ENCODE measurements at regions not wholly inside any gene's neighbourhood (a gene's known extent, or its start where the extent isn't known, plus 50 kb on each side); places are given as distances from the start of the nearest gene placed in this dataset.
"Not testable (repeated sequence)": the region's sequence is repeated elsewhere in the genome, so short reads cannot be mapped to it uniquely, and the experiment has no call there.

DNA sequence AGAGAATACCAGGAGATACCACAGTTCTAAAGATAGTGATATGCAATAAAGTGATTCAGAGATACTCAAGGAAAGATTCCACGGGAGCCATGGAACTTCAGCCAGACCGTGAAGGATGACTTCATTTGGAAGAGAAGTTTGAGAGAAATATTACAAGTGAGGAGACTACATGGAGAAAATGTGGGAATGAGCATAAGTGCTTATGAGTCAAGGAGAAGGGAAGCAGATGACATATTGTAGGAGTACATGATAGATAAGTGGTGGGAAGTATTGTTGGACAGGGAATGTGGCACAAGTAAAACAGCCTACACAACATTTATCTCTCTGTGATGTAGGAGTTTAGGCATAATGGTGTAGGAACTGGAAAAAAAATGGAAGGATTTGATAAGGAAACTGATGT lies 122.1 kb upstream of the FBXL17 start:
- no peak for DNase-seq
- ATAC-seq, result no peak
- Histone ChIP-seq H3K9me3 (no peaks in the 10 kb centered on the region), H3K27ac (no peak overlapping the region), H3K36me3 (ENCODE audit: insufficient read depth in 1 of 2, low read depth in 1 of 2) (no peaks in the 10 kb centered on the region), H3K27me3 (ENCODE audit: insufficient read depth in 3 of 3, low read length in 2 of 3) (no peaks in the 10 kb centered on the region), H3K4me1 (no peaks in the 10 kb centered on the region), H3K4me3 (no peak overlapping the region)
- TF ChIP-seq, protein P1, sequence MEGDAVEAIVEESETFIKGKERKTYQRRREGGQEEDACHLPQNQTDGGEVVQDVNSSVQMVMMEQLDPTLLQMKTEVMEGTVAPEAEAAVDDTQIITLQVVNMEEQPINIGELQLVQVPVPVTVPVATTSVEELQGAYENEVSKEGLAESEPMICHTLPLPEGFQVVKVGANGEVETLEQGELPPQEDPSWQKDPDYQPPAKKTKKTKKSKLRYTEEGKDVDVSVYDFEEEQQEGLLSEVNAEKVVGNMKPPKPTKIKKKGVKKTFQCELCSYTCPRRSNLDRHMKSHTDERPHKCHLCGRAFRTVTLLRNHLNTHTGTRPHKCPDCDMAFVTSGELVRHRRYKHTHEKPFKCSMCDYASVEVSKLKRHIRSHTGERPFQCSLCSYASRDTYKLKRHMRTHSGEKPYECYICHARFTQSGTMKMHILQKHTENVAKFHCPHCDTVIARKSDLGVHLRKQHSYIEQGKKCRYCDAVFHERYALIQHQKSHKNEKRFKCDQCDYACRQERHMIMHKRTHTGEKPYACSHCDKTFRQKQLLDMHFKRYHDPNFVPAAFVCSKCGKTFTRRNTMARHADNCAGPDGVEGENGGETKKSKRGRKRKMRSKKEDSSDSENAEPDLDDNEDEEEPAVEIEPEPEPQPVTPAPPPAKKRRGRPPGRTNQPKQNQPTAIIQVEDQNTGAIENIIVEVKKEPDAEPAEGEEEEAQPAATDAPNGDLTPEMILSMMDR (IDR thresholded peaks at IDR 0.05), result no peak
- whole genome bisulfite sequencing, 3 donors, result 67 to 75% (median 71%) methylated on average over 2 of the region's 2 CpGs
- intact Hi-C loops (cut with DNase I), result no loop called here

DNA sequence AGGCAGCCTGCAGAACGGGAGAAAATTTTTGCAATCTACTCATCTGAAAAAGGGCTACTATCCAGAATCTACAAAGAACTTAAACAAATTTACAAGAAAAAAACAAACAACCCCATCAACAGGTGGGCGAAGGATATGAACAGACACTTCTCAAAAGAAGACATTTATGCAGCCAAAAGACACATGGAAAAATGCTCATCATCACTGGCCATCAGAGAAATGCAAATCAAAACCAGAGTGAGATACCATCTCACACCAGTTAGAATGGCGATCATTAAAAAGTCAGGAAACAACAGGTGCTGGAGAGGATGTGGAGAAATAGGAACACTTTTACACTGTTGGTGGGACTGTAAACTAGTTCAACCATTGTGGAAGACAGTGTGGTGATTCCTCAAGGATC lies 113.7 kb upstream of the FBXL17 start:
- H3K36me3 ChIP-seq (ENCODE audit: insufficient read depth in 1 of 2, low read depth in 1 of 2); DNase-seq; H3K4me3 ChIP-seq; intact Hi-C loops (cut with DNase I); H3K27me3 ChIP-seq (ENCODE audit: insufficient read depth in 3 of 3, low read length in 2 of 3); H3K4me1 ChIP-seq; ATAC-seq; H3K27ac ChIP-seq; H3K9me3 ChIP-seq: not testable (repeated sequence)
- WGBS, 3 donors, result 87 to 91% (median 87%) methylated on average over 3 of the region's 3 CpGs

DNA sequence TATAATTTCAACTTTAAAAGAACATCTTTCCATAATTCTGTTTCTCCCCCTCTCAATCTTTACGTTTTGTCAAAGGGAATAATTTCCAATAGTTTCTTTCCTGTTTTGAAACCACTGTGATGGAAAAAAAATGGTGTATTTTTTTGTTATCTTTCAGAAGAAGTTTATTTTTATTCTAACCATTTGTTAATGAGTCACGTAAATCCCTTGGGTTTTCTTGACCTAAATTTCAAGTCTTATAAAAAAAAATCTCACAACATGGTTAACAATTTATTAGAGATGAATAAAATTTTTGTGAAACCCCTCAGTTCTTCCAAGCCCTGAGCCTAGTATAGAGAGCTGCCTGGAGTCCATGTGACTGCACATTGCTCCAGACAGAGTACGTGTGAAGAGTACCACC lies 106.1 kb upstream of the FBXL17 start:
- intact Hi-C loops (cut with DNase I), result no loop called here
- 59 to 63% (median 62%) methylated on average over 3 of the region's 3 CpGs for WGBS, 3 donors
- ATAC-seq (no peak), DNase-seq (no peak)
- TF ChIP-seq, protein P1 (IDR thresholded peaks at IDR 0.05), result no peak
- no peak overlapping the region for H3K4me3 ChIP-seq
- H3K36me3 ChIP-seq (ENCODE audit: insufficient read depth in 1 of 2, low read depth in 1 of 2), result no peaks in the 10 kb centered on the region
- no peaks in the 10 kb centered on the region for H3K4me1 ChIP-seq
- H3K9me3 ChIP-seq, result peaks cover 9% of the 10 kb centered on the region
- H3K27ac ChIP-seq, result no peak overlapping the region
- H3K27me3 ChIP-seq (ENCODE audit: insufficient read depth in 3 of 3, low read length in 2 of 3), result no peaks in the 10 kb centered on the region

DNA sequence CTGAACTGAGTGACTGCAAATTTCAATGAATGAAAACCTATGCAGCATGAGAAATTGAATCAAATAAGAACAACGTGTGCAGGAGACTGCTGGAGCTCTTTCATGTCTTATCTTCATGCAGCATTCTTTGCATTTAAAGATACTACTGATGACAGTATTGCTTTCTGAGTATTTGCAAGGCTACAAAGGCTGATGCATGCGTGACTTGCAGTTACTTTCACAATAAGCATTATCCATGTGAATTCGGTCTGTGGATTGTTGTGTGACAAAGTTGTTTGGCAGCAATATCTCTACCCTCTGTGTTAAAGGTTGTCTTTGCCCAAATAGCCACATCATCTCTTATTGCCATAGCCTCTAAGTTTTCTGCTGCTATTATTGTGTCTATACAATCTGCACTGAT lies 102.1 kb upstream of the FBXL17 start:
- Histone ChIP-seq H3K36me3 (ENCODE audit: insufficient read depth in 1 of 2, low read depth in 1 of 2) (no peaks in the 10 kb centered on the region), H3K4me1 (no peaks in the 10 kb centered on the region), H3K27ac (no peak overlapping the region), H3K9me3 (peaks cover under 1% of the 10 kb centered on the region), H3K4me3 (no peak overlapping the region), H3K27me3 (ENCODE audit: insufficient read depth in 3 of 3, low read length in 2 of 3) (no peaks in the 10 kb centered on the region)
- no peak for ATAC-seq
- DNase-seq, result no peak
- 67 to 73% (median 68%) methylated on average over 3 of the region's 3 CpGs for WGBS, 3 donors
- TF ChIP-seq, protein P1 (IDR thresholded peaks at IDR 0.05), result no peak
- intact Hi-C loops (cut with DNase I), result no loop called here

DNA sequence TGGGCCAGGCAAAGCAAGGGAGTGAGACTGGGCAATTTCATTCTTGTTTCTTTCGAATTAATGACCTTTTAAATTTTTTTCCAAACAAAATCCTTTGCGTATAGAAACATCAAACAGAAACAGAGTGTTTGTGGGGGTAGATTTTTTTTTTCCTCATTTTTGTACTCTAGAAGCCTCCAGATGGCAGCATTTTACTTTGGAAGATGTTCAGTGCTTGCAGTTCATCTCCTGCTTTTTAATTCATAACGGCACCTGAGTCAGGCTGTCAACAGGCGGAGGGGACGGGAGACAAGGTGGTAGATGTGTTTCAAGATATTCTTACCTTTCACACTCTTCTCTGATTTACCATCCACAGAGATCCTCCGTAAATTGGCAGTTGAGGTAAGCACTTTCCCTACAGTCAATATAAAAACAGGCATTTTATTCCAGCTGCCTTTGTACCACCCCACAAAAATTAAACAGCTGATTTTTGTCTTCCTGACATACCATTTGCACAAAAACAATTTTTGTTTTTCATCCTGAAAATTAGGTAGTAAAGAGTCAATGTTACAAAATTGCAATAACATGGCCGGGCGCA lies 99.5 kb upstream of the FBXL17 start:
- DNase-seq, result no peak
- ATAC-seq, result no peak
- no peaks in the 10 kb centered on the region for H3K4me1 ChIP-seq
- intact Hi-C loops (cut with DNase I), result no loop called here
- no peak overlapping the region for H3K4me3 ChIP-seq
- no peak overlapping the region for H3K27ac ChIP-seq
- TF ChIP-seq, protein P1 (IDR thresholded peaks at IDR 0.05), result no peak
- no peaks in the 10 kb centered on the region for H3K36me3 ChIP-seq (ENCODE audit: insufficient read depth in 1 of 2, low read depth in 1 of 2)
- no peaks in the 10 kb centered on the region for H3K27me3 ChIP-seq (ENCODE audit: insufficient read depth in 3 of 3, low read length in 2 of 3)
- 41 to 50% (median 42%) methylated on average over 8 of the region's 8 CpGs for WGBS, 3 donors
- H3K9me3 ChIP-seq, result no peaks in the 10 kb centered on the region

Measured in psoas muscle (tissue), 7 donors.